ENCODE measurements at regions not wholly inside any gene's neighbourhood (a gene's known extent, or its start where the extent isn't known, plus 50 kb on each side); places are given as distances from the start of the nearest gene placed in this dataset.
"Not testable (repeated sequence)": the region's sequence is repeated elsewhere in the genome, so short reads cannot be mapped to it uniquely, and the experiment has no call there.

DNA sequence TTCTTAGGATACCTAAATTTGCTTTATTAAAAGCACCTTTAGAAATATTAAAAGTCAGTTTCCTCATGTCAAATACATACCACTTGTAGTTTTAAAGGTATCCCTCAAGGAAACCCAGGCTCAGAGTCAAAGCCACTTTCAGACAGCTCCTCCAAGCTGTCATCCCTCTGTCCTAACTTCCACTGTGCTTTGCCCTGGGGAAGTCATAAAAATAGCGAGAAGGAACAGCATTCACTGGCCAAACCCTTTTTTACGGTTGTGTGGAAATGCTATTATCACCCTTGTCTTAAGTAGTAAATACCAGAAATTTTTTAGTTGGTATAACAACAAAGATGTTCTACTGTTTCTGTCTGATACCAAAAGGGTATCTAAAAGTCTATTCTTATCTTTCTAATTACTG lies 680.5 kb downstream of the ZEB2 start:
- no peak for DNase-seq (ENCODE audit: low spot score)
- Histone ChIP-seq H3K4me3 (ENCODE audit: low read depth in 1 of 3, low read length in 3 of 3) (no peak overlapping the region), H3K27me3 (ENCODE audit: control insufficient read depth in 4 of 4, insufficient read depth in 4 of 4, low read length in 3 of 4) (peaks cover 0 to 2% (median 0%) of the 10 kb centered on the region in 4 donors), H3K4me1 (ENCODE audit: control insufficient read depth in 4 of 4, insufficient read depth in 4 of 4, low read length in 3 of 4) (no peaks in the 10 kb centered on the region), H3K9ac (ENCODE audit: low read depth in 1 of 2, low read length in 2 of 2) (no peak overlapping the region), H3K9me3 (ENCODE audit: control insufficient read depth in 4 of 4, low read length in 3 of 4) (peaks cover 0 to 3% (median 0%) of the 10 kb centered on the region in 4 donors), H3K27ac (ENCODE audit: low read depth in 1 of 2, low read length in 2 of 2) (no peak overlapping the region), H3K36me3 (ENCODE audit: control insufficient read depth in 4 of 4, insufficient read depth in 3 of 4, low read depth in 1 of 4, low read length in 3 of 4) (no peaks in the 10 kb centered on the region)
- no peak for TF ChIP-seq TAF1 (conservative IDR thresholded peaks at IDR 0.05)
- TF ChIP-seq, protein P1, sequence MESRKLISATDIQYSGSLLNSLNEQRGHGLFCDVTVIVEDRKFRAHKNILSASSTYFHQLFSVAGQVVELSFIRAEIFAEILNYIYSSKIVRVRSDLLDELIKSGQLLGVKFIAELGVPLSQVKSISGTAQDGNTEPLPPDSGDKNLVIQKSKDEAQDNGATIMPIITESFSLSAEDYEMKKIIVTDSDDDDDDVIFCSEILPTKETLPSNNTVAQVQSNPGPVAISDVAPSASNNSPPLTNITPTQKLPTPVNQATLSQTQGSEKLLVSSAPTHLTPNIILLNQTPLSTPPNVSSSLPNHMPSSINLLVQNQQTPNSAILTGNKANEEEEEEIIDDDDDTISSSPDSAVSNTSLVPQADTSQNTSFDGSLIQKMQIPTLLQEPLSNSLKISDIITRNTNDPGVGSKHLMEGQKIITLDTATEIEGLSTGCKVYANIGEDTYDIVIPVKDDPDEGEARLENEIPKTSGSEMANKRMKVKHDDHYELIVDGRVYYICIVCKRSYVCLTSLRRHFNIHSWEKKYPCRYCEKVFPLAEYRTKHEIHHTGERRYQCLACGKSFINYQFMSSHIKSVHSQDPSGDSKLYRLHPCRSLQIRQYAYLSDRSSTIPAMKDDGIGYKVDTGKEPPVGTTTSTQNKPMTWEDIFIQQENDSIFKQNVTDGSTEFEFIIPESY (IDR thresholded peaks at IDR 0.05): no peak
- no peak for TF ChIP-seq EGR1 (IDR thresholded peaks at IDR 0.05; ENCODE audit: low read depth in 2 of 2)
- TF ChIP-seq, protein P2, sequence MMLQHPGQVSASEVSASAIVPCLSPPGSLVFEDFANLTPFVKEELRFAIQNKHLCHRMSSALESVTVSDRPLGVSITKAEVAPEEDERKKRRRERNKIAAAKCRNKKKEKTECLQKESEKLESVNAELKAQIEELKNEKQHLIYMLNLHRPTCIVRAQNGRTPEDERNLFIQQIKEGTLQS (IDR thresholded peaks at IDR 0.05): no peak
- TF ChIP-seq, protein P3, sequence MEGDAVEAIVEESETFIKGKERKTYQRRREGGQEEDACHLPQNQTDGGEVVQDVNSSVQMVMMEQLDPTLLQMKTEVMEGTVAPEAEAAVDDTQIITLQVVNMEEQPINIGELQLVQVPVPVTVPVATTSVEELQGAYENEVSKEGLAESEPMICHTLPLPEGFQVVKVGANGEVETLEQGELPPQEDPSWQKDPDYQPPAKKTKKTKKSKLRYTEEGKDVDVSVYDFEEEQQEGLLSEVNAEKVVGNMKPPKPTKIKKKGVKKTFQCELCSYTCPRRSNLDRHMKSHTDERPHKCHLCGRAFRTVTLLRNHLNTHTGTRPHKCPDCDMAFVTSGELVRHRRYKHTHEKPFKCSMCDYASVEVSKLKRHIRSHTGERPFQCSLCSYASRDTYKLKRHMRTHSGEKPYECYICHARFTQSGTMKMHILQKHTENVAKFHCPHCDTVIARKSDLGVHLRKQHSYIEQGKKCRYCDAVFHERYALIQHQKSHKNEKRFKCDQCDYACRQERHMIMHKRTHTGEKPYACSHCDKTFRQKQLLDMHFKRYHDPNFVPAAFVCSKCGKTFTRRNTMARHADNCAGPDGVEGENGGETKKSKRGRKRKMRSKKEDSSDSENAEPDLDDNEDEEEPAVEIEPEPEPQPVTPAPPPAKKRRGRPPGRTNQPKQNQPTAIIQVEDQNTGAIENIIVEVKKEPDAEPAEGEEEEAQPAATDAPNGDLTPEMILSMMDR (IDR thresholded peaks at IDR 0.05; ENCODE audit: low read depth, low read length, missing input control): no peak
- no peak for TF ChIP-seq YY1 (IDR thresholded peaks at IDR 0.05)
- TF ChIP-seq, protein P4, sequence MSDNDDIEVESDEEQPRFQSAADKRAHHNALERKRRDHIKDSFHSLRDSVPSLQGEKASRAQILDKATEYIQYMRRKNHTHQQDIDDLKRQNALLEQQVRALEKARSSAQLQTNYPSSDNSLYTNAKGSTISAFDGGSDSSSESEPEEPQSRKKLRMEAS (IDR thresholded peaks at IDR 0.05): no peak
- TF ChIP-seq JUND (IDR thresholded peaks at IDR 0.05): no peak
- no peak for TF ChIP-seq RXRA (IDR thresholded peaks at IDR 0.05)
- TF ChIP-seq SP1 (IDR thresholded peaks at IDR 0.05): no peak
- no peak for TF ChIP-seq NR2F2 (IDR thresholded peaks at IDR 0.05)
- no peak for TF ChIP-seq HNF4A (conservative IDR thresholded peaks at IDR 0.05)
- TF ChIP-seq FOXA2 (IDR thresholded peaks at IDR 0.05): no peak
- TF ChIP-seq, protein P5, sequence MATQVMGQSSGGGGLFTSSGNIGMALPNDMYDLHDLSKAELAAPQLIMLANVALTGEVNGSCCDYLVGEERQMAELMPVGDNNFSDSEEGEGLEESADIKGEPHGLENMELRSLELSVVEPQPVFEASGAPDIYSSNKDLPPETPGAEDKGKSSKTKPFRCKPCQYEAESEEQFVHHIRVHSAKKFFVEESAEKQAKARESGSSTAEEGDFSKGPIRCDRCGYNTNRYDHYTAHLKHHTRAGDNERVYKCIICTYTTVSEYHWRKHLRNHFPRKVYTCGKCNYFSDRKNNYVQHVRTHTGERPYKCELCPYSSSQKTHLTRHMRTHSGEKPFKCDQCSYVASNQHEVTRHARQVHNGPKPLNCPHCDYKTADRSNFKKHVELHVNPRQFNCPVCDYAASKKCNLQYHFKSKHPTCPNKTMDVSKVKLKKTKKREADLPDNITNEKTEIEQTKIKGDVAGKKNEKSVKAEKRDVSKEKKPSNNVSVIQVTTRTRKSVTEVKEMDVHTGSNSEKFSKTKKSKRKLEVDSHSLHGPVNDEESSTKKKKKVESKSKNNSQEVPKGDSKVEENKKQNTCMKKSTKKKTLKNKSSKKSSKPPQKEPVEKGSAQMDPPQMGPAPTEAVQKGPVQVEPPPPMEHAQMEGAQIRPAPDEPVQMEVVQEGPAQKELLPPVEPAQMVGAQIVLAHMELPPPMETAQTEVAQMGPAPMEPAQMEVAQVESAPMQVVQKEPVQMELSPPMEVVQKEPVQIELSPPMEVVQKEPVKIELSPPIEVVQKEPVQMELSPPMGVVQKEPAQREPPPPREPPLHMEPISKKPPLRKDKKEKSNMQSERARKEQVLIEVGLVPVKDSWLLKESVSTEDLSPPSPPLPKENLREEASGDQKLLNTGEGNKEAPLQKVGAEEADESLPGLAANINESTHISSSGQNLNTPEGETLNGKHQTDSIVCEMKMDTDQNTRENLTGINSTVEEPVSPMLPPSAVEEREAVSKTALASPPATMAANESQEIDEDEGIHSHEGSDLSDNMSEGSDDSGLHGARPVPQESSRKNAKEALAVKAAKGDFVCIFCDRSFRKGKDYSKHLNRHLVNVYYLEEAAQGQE (IDR thresholded peaks at IDR 0.05): no peak
- WGBS: 59% methylated on average over 2 of the region's 2 CpGs

DNA sequence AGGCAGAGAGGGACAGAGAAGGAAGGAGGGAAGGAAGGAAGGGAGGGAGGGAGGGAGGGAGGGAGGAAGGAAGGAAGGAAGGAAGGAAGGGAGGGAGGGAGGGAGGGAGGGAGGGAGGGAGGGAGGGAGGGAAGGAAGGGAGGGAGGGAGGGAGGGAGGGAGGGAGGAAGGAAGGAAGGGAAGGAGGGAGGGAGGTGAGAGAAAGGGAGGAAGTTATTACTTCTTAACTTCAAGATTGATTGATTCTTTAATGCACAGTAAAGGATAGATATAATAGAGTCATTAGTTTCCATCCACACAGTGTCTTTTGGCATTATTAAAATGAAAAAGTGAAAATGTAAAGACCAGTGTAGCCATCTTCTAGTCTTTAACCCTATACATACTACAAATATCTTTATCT lies 682.9 kb downstream of the ZEB2 start:
- H3K27me3 ChIP-seq (ENCODE audit: control insufficient read depth in 4 of 4, insufficient read depth in 4 of 4, low read length in 3 of 4); H3K4me3 ChIP-seq (ENCODE audit: low read depth in 1 of 3, low read length in 3 of 3); H3K36me3 ChIP-seq (ENCODE audit: control insufficient read depth in 4 of 4, insufficient read depth in 3 of 4, low read depth in 1 of 4, low read length in 3 of 4); H3K4me1 ChIP-seq (ENCODE audit: control insufficient read depth in 4 of 4, insufficient read depth in 4 of 4, low read length in 3 of 4); H3K27ac ChIP-seq (ENCODE audit: low read depth in 1 of 2, low read length in 2 of 2); H3K9ac ChIP-seq (ENCODE audit: low read depth in 1 of 2, low read length in 2 of 2); DNase-seq (ENCODE audit: low spot score); H3K9me3 ChIP-seq (ENCODE audit: control insufficient read depth in 4 of 4, low read length in 3 of 4): not testable (repeated sequence)
